ENCODE measurements at regions not wholly inside any gene's neighbourhood (a gene's known extent, or its start where the extent isn't known, plus 50 kb on each side); places are given as distances from the start of the nearest gene placed in this dataset.

DNA sequence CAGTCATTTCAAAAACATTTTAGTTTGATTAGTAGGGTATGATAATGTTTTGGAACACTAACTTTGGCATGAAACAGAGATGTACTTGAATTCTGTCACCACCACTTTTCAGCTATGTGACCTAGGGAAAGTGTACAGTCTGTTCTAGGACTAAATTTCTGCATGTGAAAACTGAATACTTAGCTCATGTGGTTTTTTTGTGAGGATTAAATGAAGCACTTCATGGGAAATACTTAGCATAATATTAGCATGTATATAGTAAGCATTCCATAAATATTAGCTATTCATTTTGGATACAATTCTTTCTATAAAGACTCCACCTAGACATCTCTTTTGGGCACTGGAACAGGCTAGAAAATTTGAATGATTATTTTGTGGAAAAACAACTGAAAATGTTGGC is 1379.4 kb downstream of the RPA4 start:
- no peak overlapping the region for H2BK20ac ChIP-seq (ENCODE audit: low read depth, low read length)
- H3K27me3 ChIP-seq (ENCODE audit: control insufficient read depth, insufficient read depth, low read length): no peaks in the 10 kb centered on the region
- H3K4me2 ChIP-seq (ENCODE audit: low read depth, low read length): no peak overlapping the region
- H2AK5ac ChIP-seq (ENCODE audit: low read depth, low read length): no peak overlapping the region
- H3K9me1 ChIP-seq (ENCODE audit: insufficient read depth, low read length): no peaks in the 10 kb centered on the region
- no TSS peak for BruUV-seq (replicated peaks)
- H4K91ac ChIP-seq (ENCODE audit: insufficient read depth, low read depth, low read length): no peak overlapping the region
- no peak for ATAC-seq (ENCODE audit: low read depth)
- no peak overlapping the region for H3K4ac ChIP-seq (ENCODE audit: low read depth, low read length)
- H4K8ac ChIP-seq (ENCODE audit: low read depth in 2 of 2, low read length in 2 of 2): no peak overlapping the region
- no peak overlapping the region for H3K23ac ChIP-seq (ENCODE audit: low read depth, low read length)
- no peak overlapping the region for H3K9ac ChIP-seq (ENCODE audit: low read depth, low read length)
- ChIA-PET CTCF (no interaction called here), POLR2A (ENCODE audit: unreplicated experiment) (no interaction called here)
- H3K4me3 ChIP-seq (ENCODE audit: insufficient read depth, low read depth, low read length): no peak overlapping the region
- H3K14ac ChIP-seq (replicated peaks; ENCODE audit: low read depth, low read length): no peak overlapping the region
- intact Hi-C loops (cut with micrococcal nuclease): no loop called here
- no peak overlapping the region for H2AK9ac ChIP-seq (replicated peaks; ENCODE audit: low read depth, low read length, poor library complexity)
- no peak overlapping the region for H4K5ac ChIP-seq (ENCODE audit: low read depth, low read length)
- dilution Hi-C loops (cut with HindIII; ENCODE audit: low sequenced_read_pairs, unreplicated experiment): no loop called here
- H4K20me1 ChIP-seq (ENCODE audit: insufficient read depth, low read length): no peaks in the 10 kb centered on the region
- no peaks in the 10 kb centered on the region for H3K36me3 ChIP-seq (ENCODE audit: control insufficient read depth, insufficient read depth, low read length)
- H2BK15ac ChIP-seq (ENCODE audit: low read depth, low read length): no peak overlapping the region
- H2BK120ac ChIP-seq (ENCODE audit: low read depth, low read length): no peak overlapping the region
- no peaks in the 10 kb centered on the region for H3K9me3 ChIP-seq (ENCODE audit: control insufficient read depth, insufficient read depth, low read length)
- H3K27ac ChIP-seq (ENCODE audit: insufficient read depth, low read length): no peak overlapping the region
- no peak for DNase-seq
- in situ Hi-C loops (cut with MboI; ENCODE audit: low sequenced_read_pairs): no loop called here
- H2AFZ ChIP-seq (replicated peaks; ENCODE audit: low read length, poor library complexity): no peak overlapping the region
- no peak overlapping the region for H3K56ac ChIP-seq (ENCODE audit: extremely low read depth, insufficient read depth, low read length)
- TF ChIP-seq SMC3 (IDR thresholded peaks at IDR 0.05; ENCODE audit: low read depth, low read length) (no peak), CTCF (conservative IDR thresholded peaks at IDR 0.05; ENCODE audit: low read depth, low read length) (no peak), FOS (IDR thresholded peaks at IDR 0.05; ENCODE audit: low read depth, low read length) (no peak), MXI1 (IDR thresholded peaks at IDR 0.05; ENCODE audit: borderline replicate concordance, low read depth, low read length) (no peak), MAFK (IDR thresholded peaks at IDR 0.05; ENCODE audit: low read depth, low read length) (no peak), RFX5 (IDR thresholded peaks at IDR 0.05; ENCODE audit: low read depth, low read length) (no peak)
- TF ChIP-seq, protein P1, sequence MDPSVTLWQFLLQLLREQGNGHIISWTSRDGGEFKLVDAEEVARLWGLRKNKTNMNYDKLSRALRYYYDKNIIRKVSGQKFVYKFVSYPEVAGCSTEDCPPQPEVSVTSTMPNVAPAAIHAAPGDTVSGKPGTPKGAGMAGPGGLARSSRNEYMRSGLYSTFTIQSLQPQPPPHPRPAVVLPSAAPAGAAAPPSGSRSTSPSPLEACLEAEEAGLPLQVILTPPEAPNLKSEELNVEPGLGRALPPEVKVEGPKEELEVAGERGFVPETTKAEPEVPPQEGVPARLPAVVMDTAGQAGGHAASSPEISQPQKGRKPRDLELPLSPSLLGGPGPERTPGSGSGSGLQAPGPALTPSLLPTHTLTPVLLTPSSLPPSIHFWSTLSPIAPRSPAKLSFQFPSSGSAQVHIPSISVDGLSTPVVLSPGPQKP (IDR thresholded peaks at IDR 0.05; ENCODE audit: borderline replicate concordance, low read depth, low read length): no peak
- H3K79me1 ChIP-seq (ENCODE audit: low read depth in 1 of 2, low read length in 2 of 2): no peaks in the 10 kb centered on the region
- no peaks in the 10 kb centered on the region for H3K4me1 ChIP-seq (ENCODE audit: control insufficient read depth, insufficient read depth, low read length)
- H2BK5ac ChIP-seq (ENCODE audit: low read depth, low read length, poor library complexity, severe bottlenecking): no peak overlapping the region
- H3K18ac ChIP-seq (ENCODE audit: low read depth, low read length): no peak overlapping the region
